8988T (cell line): ENCODE measurements at regions not wholly inside any gene's neighbourhood (a gene's known extent, or its start where the extent isn't known, plus 50 kb on each side); places are given as distances from the start of the nearest gene placed in this dataset.
"Not testable (repeated sequence)": the region's sequence is repeated elsewhere in the genome, so short reads cannot be mapped to it uniquely, and the experiment has no call there.

ENCODE experiments used
- DNase-seq: peaks from one replicate; pipeline ENCODE4 v3.0.0; 2011

DNA sequence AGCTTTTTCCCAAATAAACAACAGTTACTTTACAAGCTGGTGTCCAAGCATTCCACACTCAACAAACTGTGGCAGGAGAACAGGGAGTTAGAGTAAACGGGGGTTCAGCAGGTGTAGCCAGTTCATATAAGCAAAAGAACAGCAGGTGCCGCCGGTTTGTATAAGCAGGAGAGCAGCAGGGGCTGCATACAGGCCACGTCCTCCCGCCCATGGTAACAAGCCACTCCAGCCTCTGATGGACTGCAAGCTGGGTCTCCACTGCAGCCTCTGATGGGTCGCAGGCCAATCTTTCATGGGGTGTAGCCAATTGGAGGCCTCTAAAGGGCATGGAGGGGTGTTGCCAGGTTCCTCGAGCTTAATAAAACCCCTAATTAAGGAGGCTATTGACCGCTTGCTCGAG, 189.3 kb downstream of the ANKRD30B start:
- no peak for DNase-seq

DNA sequence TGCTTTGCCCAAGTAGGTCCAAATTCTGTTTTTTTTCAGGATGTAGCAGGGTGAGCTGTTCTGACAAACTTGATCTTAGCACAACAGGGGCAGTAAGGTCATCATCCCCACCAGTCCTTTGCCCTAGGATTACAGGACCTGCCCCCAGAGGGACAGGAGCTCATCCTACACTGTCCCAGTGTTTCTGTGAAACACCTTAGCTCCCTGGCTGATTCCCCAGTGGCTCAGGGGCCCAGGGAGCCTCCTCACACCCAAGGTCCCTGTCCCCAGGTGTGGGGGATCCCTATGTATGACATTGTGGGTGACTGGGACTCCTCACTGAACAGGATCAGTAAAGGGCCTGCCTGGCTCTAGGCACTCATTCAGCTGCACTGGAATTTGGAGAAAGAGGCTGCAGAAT, 191.2 kb downstream of the ANKRD30B start:
- DNase-seq = no peak

DNA sequence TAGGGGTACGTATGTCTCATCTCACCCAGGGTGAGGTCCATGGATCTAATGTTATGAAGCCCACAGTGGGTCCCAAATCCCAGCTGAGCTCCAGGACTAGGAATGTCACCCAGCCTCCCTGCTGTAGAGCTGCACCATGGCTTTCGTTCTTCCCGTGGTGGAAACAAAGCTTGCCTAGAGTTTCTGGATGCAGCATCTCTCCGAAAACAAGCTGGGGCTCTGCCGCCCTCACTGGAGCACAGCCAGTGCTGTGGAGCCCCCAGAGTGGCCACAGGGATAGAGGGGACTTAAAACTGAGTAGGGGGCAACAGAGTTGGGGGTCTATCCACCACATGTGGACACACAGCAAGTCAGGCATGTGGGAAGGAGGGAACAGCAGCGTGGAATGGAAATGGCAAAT, 192.1 kb downstream of the ANKRD30B start:
- not testable (repeated sequence) for DNase-seq

DNA sequence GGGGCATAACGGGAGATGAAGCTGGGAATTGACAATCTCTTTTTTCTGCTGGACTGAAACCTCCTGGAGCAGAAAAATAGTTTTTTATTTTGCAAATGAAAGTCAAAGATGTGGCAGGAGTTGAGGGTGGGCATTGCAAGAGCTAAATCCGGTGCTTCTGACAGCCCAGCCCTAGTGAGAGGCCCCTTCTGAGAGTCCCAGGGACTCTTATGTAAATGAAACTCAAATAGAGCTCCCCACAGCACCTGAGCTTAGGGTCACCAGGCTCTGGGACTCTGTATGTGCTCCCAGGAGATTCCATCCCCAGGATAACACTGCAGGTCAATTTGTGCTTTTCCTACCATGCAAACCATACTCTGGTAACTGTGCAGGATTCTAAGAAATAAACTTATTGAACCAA, 192.8 kb downstream of the ANKRD30B start:
- DNase-seq = no peak

DNA sequence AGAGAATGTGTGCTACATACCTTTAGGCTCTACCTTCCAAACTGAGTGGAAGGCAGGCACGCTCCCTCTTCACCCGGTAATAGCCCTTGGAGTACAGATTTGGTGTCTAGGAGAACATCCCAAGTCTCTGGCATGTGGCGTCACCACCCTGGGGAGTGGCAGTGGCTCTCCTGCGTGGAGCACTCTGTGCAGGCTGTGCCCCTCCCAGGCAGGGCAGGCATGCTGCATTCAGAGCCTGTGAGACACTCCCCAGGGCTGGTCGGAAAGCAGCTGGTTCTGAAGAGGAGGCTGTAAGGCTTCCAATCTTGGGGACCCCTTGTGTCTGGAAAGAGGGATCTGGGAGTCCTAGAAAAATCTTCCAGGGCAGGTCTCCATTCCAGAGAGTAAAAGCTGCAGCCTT, 193.3 kb downstream of the ANKRD30B start:
- DNase-seq = no peak

DNA sequence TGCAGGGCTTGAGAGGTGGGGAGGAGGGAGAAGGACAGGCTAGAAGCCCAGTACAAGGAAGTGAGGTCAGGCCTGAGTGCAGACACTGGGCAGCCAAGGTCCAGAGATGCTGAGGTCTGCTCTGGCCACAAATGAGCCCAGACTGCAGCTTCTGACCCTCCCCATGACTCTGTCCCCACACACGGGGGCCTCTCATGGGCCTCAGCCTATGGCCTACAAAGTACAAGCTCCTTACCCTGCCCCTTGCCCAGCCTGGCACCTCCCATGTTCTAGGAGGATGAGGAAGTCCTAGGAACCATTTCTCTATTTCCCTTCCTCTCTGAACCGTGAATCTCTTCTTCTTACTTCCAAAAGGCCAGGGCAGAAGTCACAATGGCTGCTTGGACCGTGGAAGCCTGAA, 193.8 kb downstream of the ANKRD30B start:
- DNase-seq = no peak

DNA sequence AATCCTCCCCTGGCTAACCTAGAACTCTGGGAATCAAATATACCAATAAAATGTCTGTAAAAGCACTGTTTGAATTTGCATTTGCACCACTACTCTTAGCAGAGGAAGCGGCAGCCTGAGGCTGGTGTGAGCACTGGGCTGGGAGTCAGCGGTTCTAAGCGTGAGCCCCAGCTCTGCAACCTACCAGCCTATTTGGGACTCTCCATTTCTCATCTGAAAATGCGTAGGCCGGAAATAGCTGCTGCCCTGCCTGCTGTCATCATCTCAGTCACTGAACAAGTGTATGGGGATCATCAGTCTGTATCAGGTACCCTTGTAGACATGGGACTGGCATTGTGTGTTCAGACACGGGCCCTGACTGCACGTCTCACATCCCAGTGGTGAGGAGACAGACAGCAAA, 194.3 kb downstream of the ANKRD30B start:
- DNase-seq = no peak

DNA sequence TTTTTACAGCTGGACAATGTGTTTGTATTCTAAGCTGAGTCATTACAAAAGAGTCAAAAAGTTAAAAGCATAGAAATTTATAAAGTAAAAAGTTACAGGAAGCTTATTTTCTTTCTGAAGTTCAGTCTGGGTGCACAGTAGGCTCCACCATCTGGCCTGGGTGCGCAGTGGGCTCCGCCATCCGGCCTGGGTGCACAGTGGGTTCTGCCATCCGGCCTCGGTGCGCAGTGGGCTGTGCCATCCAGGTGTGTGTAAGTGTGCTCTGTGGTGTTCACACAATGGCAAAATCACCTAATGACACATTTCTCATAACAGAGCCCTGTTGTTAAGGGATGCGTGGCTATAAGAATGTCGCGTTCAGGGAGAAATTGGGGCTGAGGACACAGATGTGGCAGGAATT, 195.5 kb downstream of the ANKRD30B start:
- no peak for DNase-seq

DNA sequence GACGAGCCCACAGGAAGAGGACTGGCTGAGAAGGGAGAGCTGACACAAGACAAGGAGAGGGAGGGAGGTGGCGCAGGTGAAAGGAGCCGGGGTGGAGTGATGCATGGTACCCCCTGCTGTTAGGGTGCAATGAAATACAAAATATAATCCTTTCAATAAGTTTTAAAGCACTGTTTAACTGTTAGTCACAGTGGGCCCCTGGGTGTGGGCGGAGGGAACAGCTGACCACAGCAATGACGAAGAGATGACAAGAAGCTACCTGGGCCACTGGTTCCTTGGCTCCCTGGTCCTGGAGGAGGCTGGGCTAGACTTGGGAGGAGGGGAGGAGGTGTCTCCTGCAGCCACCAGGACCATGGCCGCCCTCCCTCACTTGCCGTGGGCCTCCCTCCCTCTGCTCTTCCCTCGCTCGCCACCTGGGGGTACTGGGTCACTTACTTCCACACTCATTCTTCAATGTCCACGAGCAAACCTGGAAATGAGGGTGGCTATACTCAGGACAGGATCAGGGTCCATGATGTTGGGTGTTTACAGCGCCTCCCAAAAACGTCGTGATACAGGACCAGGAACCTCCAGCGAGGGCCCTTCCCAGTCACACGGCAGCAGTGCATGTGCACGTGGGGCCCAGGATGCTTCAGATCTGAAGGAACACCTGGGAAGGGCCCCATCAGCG, 196.1 kb downstream of the ANKRD30B start:
- DNase-seq = no peak

DNA sequence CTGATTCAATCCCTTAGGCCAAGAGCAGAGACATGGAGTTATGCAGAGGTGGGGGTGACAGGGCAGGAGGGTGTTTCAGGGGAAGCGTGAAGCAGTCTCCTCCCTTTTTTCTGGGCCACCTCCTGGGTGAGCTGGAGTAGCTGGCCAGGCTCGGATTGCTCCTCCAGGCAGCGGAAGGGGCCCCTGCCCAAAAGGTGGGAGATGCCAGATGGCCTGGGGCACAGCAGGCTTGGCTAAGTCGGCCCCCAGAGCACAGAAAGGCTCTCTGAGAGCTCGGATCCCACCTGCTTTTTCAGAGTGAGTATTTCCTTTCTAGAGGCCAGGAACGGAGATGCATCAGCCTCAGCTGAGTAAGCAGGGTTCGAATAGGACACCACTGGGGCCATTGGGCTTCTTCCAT, 196.9 kb downstream of the ANKRD30B start:
- DNase-seq = no peak

DNA sequence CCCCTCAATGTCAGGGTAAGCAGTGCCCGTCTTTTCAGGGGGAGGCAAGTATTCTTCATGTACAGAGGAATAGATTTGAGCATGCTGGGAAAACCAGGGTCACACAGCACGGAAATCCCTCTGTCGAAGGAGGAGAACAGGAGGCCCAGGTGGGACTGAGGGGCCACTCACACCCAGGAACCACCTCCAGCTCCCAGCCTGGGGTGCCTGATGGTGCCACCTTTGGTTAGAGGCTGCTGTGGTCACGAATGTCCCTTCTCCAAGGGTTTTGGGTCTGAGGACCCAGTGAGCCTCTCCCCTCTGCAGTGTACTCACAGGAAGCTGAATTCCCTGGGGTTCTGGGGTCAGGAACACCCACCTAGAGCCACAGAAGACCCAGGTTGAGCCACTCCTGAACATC, 197.3 kb downstream of the ANKRD30B start:
- DNase-seq = no peak

DNA sequence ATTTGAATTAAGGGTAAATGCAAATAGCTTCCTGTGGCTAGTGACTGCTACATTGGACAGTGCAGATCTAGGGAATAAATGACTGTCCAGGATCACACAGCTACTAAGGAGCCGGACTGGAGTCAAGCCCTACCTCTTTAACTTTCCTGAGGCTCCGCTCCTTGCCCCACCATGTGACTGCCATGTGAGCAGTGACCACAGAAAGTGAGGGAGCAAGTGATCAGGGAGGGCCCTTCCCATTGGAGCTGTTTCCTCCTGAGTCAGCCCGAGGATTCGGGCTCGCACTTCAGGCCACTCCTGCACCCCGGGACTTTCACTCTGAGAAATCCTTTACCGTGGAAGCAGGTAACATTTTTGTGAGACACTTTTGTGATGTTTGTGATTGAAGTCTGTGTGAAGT, 198.0 kb downstream of the ANKRD30B start:
- no peak for DNase-seq

DNA sequence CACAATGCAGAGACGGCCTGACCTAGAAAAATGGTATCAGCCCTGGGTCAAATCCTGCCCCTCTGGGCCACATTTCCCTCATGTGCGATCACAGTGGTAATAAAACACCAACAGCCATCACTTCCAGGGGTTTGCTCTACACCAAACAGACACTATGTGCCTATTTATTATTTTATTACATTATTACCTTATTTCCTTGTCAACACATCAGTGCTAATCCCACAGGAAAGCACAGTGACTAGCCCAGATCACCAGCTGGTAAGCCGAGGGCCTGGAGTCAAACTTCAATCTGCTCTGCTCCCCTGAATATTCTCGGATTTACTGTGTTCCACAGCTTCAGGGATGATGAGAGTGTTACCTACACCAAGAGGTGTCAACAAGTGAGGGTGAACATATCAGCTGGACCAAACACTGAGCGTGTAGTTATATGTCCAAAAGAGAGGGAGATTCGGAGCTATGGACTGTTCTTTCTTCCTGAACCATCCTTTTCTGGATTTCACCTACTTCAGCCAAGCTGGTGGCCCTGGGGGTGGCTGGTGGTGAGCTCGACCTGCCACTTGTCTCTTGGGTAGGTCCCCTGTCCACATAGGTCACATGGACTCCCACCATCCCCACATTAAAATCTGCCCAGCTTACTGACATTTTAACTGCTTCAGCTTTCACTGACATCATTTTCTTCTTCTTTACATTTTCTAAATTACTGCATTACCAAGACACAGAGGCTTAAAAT, 198.9 kb downstream of the ANKRD30B start:
- DNase-seq = not testable (repeated sequence)

DNA sequence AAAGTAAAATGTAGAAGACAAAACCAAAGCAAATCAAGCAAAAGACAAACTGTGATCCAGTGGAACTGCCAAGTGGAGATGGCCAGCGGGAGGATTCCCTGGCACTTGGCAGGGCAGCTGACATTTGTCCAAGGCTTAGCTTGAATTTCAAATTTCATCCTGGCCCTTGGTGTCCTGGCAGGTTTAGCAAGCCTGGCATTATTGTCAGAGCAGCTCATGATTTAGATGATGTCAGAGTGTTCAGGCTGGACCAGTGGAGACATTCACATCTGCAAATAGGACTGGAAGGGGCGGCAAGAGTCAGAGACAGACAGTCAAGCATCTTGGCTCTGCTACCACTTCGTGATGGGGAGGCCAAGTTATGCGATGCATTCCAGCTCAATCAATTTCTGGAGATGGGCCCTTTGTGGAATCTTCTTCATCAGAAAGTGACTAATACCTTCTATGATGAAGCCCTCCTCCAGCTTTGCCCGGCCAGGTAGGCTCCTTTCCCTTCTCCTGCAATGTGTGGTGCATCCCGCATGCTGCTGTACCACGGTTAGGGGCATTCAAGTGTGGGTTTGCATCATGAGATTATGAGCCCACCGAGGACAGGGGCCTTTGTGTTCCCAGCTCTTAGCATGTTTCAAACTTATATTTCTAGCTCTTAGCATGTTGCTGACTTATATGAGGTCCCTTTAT, 199.7 kb downstream of the ANKRD30B start:
- DNase-seq = no peak

DNA sequence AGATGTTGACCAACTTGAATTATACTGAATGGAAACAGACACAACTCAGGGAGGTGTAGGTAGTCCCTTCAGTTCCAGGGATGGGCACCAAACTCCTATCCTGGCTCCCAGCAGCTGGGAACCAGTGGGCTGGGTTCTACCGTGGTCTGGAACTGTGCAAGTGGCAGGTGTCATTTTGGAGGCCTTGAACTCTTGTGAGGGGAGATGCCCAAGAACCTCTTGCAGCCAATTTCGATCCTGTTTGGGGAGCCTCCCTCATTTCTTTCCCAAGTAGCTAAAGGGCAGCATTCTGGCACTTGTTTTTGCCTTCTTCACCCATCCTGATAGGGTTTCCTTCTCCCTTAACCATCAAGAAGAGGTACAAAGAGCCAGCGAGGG, 200.2 kb downstream of the ANKRD30B start:
- no peak for DNase-seq

DNA sequence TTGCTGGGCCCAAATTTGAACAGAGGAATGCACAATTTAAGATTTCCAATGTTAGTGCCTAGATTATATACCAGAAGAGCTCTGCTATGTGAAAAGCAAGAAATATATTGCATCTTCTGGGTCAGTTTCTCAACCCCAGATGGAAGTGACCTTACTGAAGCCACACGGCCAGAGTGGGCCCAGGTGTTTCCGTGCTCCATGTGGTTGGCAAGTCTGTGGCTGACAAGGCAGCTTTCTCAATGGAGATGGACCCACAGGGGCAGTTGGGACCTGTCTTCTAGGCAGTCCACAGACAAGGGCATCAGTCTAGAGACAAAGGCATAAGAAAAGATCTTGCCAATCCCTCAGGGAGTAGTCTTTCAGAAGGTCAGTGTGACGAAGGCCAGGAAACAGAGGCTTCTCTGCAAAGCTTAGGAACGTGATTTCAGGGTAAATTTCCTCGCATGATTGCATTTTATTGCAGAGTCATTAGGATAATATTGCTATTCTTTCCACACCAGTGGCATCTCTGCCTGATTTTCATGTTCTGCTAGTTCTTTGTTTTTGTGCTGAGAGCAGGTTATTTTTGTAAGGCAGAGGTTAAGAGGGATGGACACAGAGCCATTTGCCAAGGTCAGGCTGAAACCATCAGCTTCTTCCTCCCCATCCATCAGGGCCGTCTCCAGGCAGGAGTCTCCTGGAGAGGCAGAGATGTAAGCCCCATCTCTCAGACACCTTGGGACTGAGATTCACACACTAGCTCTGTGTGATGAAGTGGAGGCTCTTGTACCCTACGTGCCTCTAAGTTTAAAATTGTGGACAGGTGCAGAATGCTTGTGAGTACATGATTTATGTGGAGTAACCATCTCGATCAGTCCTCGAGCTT, 202.1 kb downstream of the ANKRD30B start:
- no peak for DNase-seq

DNA sequence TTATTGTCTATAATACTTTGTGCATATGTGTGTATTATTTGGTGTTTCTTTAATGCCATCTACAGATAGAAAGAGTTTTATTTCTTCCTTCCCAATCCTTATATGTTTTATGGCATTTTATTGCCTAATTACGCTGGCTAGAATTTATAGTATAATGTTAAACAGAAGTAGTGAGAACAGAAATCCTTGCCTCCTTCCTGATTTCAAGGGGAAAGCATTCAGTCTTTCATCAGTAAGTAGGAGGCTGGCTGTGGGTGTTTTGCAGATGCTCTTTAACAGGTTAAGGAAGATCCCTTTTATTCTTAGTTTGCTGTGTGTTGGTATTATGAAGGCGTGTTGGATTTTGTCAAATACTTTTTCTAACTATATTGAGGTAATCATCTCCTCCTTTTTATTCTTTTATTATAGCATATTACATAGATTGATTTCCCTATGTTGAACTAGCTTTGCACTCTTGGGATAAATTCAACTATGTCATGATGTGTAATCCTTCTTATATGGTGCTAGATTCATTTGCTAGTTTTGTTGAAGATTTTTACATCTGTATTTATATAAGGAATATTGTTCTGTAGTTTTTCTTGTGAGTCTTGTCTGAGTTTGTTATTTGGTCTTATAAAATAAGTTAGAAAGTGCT, 204.6 kb downstream of the ANKRD30B start:
- DNase-seq = not testable (repeated sequence)

DNA sequence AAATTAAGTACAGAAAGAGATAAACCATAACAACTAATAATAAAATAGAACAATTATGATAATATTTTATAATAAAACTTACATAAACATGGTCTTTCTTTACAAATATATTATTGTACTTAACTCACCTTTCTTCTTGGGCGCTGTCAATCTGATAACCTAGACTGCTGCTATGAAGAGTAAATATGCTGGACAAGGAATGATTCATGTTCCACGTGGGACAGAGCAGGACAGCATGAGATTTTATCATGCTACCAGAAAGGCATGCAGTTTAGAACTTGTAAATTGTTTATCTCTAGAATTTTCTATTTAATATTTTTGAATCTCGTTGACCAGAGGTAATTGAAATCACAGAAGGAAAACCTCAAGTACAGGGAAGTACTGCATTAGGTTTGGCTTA, 210.7 kb downstream of the ANKRD30B start:
- no peak for DNase-seq

DNA sequence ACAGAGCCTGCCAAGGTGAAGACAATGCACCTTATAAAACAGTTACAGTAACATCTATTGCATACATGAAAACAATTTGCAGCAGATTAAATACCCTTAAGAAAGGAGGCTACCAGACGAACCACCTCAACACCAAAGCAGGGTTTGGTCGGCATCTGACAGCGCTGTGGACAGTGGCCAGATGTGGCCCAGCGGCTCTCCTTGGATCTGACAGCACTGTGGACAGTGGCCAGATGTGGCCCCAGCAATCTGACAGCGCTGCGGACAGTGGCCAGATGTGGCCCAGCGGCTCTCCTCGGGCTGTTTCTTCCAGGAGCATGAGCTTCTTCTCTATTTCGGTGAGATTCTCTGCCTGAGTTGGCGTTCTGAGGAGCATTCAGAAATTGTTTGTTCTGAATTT, 211.6 kb downstream of the ANKRD30B start:
- DNase-seq = no peak

DNA sequence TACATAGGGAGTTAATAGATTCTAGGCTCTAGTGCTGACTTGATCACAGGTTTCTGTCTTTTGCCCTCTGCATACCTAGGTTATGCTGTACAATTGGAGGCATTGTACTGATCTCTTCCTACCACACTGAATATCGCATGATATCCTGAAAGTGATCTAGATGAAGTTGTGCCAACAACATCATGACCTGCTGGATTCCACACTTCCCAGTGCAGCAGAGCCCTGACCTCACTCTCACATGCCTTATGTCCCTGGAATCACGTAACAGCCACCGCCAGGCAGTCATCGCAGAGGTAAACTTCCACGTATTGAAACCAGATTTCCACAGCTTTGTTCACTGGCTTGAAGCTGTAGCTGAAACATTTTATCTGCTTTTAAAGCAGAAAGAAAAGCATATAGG, 214.0 kb downstream of the ANKRD30B start:
- no peak for DNase-seq

DNA sequence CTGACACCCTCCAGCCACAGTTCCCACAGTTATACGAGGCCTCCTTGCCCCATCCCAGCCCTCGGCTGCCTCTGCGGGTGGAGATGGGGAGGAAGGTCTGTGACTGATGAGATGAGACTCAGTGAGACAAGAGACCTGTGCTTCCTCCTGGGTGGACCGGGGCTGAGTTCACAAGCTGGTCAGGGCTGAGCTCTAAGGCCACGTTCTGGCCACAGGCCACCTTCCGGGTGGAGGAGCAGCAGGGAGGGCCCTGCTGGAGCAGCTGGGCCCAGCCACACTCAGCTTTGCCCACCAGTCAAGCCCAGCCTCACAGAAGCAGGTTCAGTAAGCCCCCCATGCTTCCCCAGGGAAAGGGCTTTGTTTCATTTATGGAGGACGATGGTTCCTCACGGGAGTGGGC, 214.7 kb downstream of the ANKRD30B start:
- no peak for DNase-seq

DNA sequence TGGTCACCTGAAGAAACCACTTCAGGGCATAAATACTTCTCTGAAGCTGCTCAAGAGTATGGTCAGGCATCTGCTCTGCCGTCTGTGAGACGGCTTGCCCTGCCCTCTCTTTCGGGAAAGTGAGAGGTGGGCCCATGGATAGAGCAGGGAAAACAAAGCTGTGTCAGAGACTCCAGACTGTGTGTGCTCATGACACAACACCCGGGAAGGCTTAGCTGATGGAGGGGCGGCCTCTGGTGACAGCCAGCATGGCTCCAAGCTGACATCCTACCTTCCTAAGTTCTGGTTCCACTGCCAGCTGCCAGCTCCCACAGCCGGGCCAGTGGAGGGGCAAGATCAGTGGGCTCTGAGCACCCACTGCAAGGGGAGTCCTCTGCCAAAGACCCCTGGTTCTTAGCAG, 215.3 kb downstream of the ANKRD30B start:
- DNase-seq = no peak

DNA sequence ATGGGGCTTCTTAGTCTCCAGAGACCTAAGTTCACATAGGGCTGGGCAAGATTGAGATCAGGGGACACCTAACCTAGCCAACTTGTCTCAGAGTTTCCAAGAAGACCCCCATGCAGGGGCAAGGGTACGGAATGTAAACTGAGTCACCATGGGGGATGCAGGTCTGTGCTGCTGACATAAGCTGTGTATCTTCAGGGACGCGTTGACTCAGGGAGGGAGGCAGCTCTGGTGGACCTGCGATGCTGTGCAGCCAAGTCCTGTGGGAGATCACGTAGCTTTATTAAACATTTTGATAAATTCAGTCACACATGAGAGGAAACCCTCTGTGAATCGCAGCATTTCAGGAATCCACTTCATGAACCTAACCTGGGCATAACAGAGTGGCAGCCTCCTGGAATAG, 216.0 kb downstream of the ANKRD30B start:
- no peak for DNase-seq
